ENCODE measurements at regions not wholly inside any gene's neighbourhood (a gene's known extent, or its start where the extent isn't known, plus 50 kb on each side); places are given as distances from the start of the nearest gene placed in this dataset.

- CTCF ChIA-PET, result no interaction called here
- intact Hi-C loops (cut with micrococcal nuclease; ENCODE audit: unreplicated experiment), result no loop called here
Observed at GRCh38 chr1:245059806-245060424, 94.9 kb upstream of the KIF26B start.

GRCh38 chr1:245058882-245059281, 95.9 kb upstream of the KIF26B start:
- Histone ChIP-seq H3K4me1 (ENCODE audit: insufficient read depth, low read length, poor library complexity, severe bottlenecking) (peaks cover 3% of the 10 kb centered on the region), H3K27me3 (replicated peaks; ENCODE audit: insufficient read depth, low read depth, low read length, poor library complexity) (no peaks in the 10 kb centered on the region), H3K27ac (ENCODE audit: low read depth, low read length, poor library complexity, severe bottlenecking) (no peak overlapping the region), H3K4me3 (ENCODE audit: low read depth, low read length, poor library complexity, severe bottlenecking) (no peak overlapping the region), H3K9me3 (ENCODE audit: low read depth, low read length, poor library complexity, severe bottlenecking) (no peaks in the 10 kb centered on the region), H3K36me3 (ENCODE audit: insufficient read depth, low read length, poor library complexity, severe bottlenecking) (no peaks in the 10 kb centered on the region)
- DNase-seq (ENCODE audit: low spot score), result no peak
- CTCF ChIA-PET, result no interaction called here
- intact Hi-C loops (cut with micrococcal nuclease; ENCODE audit: unreplicated experiment), result no loop called here
- no peak for TF ChIP-seq CTCF (conservative IDR thresholded peaks at IDR 0.05; ENCODE audit: low read depth, low read length)
- no peak for TF ChIP-seq EZH2 (IDR thresholded peaks at IDR 0.05; ENCODE audit: borderline replicate concordance, low read depth, low read length, poor library complexity, severe bottlenecking)
- BruUV-seq (replicated peaks), result no TSS peak
- POLR2A ChIA-PET (ENCODE audit: low non-redundant PET), result no interaction called here

More at GRCh38 chr1:245059806-245060424, 94.9 kb upstream of the KIF26B start:
- POLR2A ChIA-PET (ENCODE audit: low non-redundant PET), result no interaction called here
- no peak overlapping the region for H3K27ac ChIP-seq (ENCODE audit: low read depth, low read length, poor library complexity, severe bottlenecking)
- no peaks in the 10 kb centered on the region for H3K27me3 ChIP-seq (replicated peaks; ENCODE audit: insufficient read depth, low read depth, low read length, poor library complexity)
- no peak for DNase-seq (ENCODE audit: low spot score)
- no peaks in the 10 kb centered on the region for H3K36me3 ChIP-seq (ENCODE audit: insufficient read depth, low read length, poor library complexity, severe bottlenecking)
- H3K4me1 ChIP-seq (ENCODE audit: insufficient read depth, low read length, poor library complexity, severe bottlenecking), result peaks cover 3% of the 10 kb centered on the region
- TF ChIP-seq CTCF (conservative IDR thresholded peaks at IDR 0.05; ENCODE audit: low read depth, low read length), result no peak
- TF ChIP-seq EZH2 (IDR thresholded peaks at IDR 0.05; ENCODE audit: borderline replicate concordance, low read depth, low read length, poor library complexity, severe bottlenecking), result no peak
- H3K4me3 ChIP-seq (ENCODE audit: low read depth, low read length, poor library complexity, severe bottlenecking), result no peak overlapping the region
- no peaks in the 10 kb centered on the region for H3K9me3 ChIP-seq (ENCODE audit: low read depth, low read length, poor library complexity, severe bottlenecking)
- BruUV-seq (replicated peaks), result no TSS peak

- CTCF ChIA-PET, result no interaction called here
Observed at GRCh38 chr1:245058436-245058835, 96.3 kb upstream of the KIF26B start.

More at GRCh38 chr1:245058436-245058835, 96.3 kb upstream of the KIF26B start:
- POLR2A ChIA-PET (ENCODE audit: low non-redundant PET), result no interaction called here
- intact Hi-C loops (cut with micrococcal nuclease; ENCODE audit: unreplicated experiment), result no loop called here
- H3K4me1 ChIP-seq (ENCODE audit: insufficient read depth, low read length, poor library complexity, severe bottlenecking), result peaks cover 3% of the 10 kb centered on the region
- no peaks in the 10 kb centered on the region for H3K36me3 ChIP-seq (ENCODE audit: insufficient read depth, low read length, poor library complexity, severe bottlenecking)
- no peaks in the 10 kb centered on the region for H3K9me3 ChIP-seq (ENCODE audit: low read depth, low read length, poor library complexity, severe bottlenecking)
- no peak for DNase-seq (ENCODE audit: low spot score)
- no peak overlapping the region for H3K4me3 ChIP-seq (ENCODE audit: low read depth, low read length, poor library complexity, severe bottlenecking)
- TF ChIP-seq EZH2 (IDR thresholded peaks at IDR 0.05; ENCODE audit: borderline replicate concordance, low read depth, low read length, poor library complexity, severe bottlenecking), result no peak
- TF ChIP-seq CTCF (conservative IDR thresholded peaks at IDR 0.05; ENCODE audit: low read depth, low read length), result no peak
- BruUV-seq (replicated peaks), result no TSS peak
- no peak overlapping the region for H3K27ac ChIP-seq (ENCODE audit: low read depth, low read length, poor library complexity, severe bottlenecking)
- no peaks in the 10 kb centered on the region for H3K27me3 ChIP-seq (replicated peaks; ENCODE audit: insufficient read depth, low read depth, low read length, poor library complexity)
